ENCODE measurements at regions not wholly inside any gene's neighbourhood (a gene's known extent, or its start where the extent isn't known, plus 50 kb on each side); places are given as distances from the start of the nearest gene placed in this dataset.

- DNase-seq (ENCODE audit: low spot score) (no peak), ATAC-seq (ENCODE audit: low read depth) (no peak)
- no peak overlapping the region for H3K4me3 ChIP-seq (ENCODE audit: severe bottlenecking)
- H3K9me3 ChIP-seq (ENCODE audit: severe bottlenecking): no peaks in the 10 kb centered on the region
- no peaks in the 10 kb centered on the region for H3K36me3 ChIP-seq (ENCODE audit: low read depth)
- TF ChIP-seq, protein P1, sequence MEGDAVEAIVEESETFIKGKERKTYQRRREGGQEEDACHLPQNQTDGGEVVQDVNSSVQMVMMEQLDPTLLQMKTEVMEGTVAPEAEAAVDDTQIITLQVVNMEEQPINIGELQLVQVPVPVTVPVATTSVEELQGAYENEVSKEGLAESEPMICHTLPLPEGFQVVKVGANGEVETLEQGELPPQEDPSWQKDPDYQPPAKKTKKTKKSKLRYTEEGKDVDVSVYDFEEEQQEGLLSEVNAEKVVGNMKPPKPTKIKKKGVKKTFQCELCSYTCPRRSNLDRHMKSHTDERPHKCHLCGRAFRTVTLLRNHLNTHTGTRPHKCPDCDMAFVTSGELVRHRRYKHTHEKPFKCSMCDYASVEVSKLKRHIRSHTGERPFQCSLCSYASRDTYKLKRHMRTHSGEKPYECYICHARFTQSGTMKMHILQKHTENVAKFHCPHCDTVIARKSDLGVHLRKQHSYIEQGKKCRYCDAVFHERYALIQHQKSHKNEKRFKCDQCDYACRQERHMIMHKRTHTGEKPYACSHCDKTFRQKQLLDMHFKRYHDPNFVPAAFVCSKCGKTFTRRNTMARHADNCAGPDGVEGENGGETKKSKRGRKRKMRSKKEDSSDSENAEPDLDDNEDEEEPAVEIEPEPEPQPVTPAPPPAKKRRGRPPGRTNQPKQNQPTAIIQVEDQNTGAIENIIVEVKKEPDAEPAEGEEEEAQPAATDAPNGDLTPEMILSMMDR (IDR thresholded peaks at IDR 0.05; ENCODE audit: poor library complexity, severe bottlenecking): no peak
- H3K4me1 ChIP-seq (ENCODE audit: insufficient read depth, poor library complexity, severe bottlenecking): no peaks in the 10 kb centered on the region
- H3K27me3 ChIP-seq (ENCODE audit: insufficient read depth, poor library complexity, severe bottlenecking): no peaks in the 10 kb centered on the region
- no peak overlapping the region for H3K27ac ChIP-seq (ENCODE audit: poor library complexity, severe bottlenecking)
Measured at GRCh38 chrX:18002791-18003190, 141.7 kb upstream of the RAI2 start.

GRCh38 chrX:17994429-17994828 lies 133.3 kb upstream of the RAI2 start:
- no peaks in the 10 kb centered on the region for H3K36me3 ChIP-seq (ENCODE audit: low read depth)
- no peaks in the 10 kb centered on the region for H3K9me3 ChIP-seq (ENCODE audit: severe bottlenecking)
- no peaks in the 10 kb centered on the region for H3K4me1 ChIP-seq (ENCODE audit: insufficient read depth, poor library complexity, severe bottlenecking)
- no peak overlapping the region for H3K27ac ChIP-seq (ENCODE audit: poor library complexity, severe bottlenecking)
- DNase-seq (ENCODE audit: low spot score) (no peak), ATAC-seq (ENCODE audit: low read depth) (no peak)
- TF ChIP-seq, protein P1 (IDR thresholded peaks at IDR 0.05; ENCODE audit: poor library complexity, severe bottlenecking): no peak
- no peaks in the 10 kb centered on the region for H3K27me3 ChIP-seq (ENCODE audit: insufficient read depth, poor library complexity, severe bottlenecking)
- no peak overlapping the region for H3K4me3 ChIP-seq (ENCODE audit: severe bottlenecking)

GRCh38 chrX:17993062-17993461 lies 132.0 kb upstream of the RAI2 start:
- TF ChIP-seq, protein P1 (IDR thresholded peaks at IDR 0.05; ENCODE audit: poor library complexity, severe bottlenecking): no peak
- Histone ChIP-seq H3K4me1 (ENCODE audit: insufficient read depth, poor library complexity, severe bottlenecking) (no peaks in the 10 kb centered on the region), H3K36me3 (ENCODE audit: low read depth) (no peaks in the 10 kb centered on the region), H3K27me3 (ENCODE audit: insufficient read depth, poor library complexity, severe bottlenecking) (no peaks in the 10 kb centered on the region), H3K27ac (ENCODE audit: poor library complexity, severe bottlenecking) (no peak overlapping the region), H3K9me3 (ENCODE audit: severe bottlenecking) (no peaks in the 10 kb centered on the region), H3K4me3 (ENCODE audit: severe bottlenecking) (no peak overlapping the region)
- DNase-seq (ENCODE audit: low spot score) (no peak), ATAC-seq (ENCODE audit: low read depth) (no peak)

- H3K27me3 ChIP-seq (ENCODE audit: insufficient read depth, poor library complexity, severe bottlenecking): no peaks in the 10 kb centered on the region
- H3K4me1 ChIP-seq (ENCODE audit: insufficient read depth, poor library complexity, severe bottlenecking): no peaks in the 10 kb centered on the region
- DNase-seq (ENCODE audit: low spot score) (no peak), ATAC-seq (ENCODE audit: low read depth) (no peak)
- H3K36me3 ChIP-seq (ENCODE audit: low read depth): no peaks in the 10 kb centered on the region
- H3K9me3 ChIP-seq (ENCODE audit: severe bottlenecking): no peaks in the 10 kb centered on the region
- no peak overlapping the region for H3K4me3 ChIP-seq (ENCODE audit: severe bottlenecking)
- H3K27ac ChIP-seq (ENCODE audit: poor library complexity, severe bottlenecking): no peak overlapping the region
- TF ChIP-seq, protein P1 (IDR thresholded peaks at IDR 0.05; ENCODE audit: poor library complexity, severe bottlenecking): no peak
Measured at GRCh38 chrX:17990532-17990931, 129.4 kb upstream of the RAI2 start.

DNA sequence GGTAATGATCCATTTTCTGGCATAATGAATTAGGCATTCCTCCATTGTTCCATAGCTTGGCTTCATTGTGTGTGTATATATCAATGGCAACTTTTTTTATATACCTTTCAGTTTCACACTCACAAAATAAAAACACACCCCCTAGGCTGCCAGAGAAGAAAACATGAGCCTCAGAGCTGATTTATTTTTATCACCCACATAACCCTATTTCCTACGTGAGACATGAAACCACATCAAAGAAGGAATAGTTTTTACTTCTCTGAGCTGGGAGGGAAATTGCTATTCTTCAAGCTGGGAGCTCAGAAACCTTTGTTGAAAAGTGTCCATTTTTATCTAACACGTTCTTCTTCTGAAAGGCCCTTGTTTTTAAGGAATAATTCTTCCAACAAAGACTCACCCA lies 126.7 kb upstream of the RAI2 start:
- ATAC-seq (ENCODE audit: low read depth) (no peak), DNase-seq (ENCODE audit: low spot score) (no peak)
- Histone ChIP-seq H3K27me3 (ENCODE audit: insufficient read depth, poor library complexity, severe bottlenecking) (no peaks in the 10 kb centered on the region), H3K9me3 (ENCODE audit: severe bottlenecking) (no peaks in the 10 kb centered on the region), H3K4me1 (ENCODE audit: insufficient read depth, poor library complexity, severe bottlenecking) (no peaks in the 10 kb centered on the region), H3K27ac (ENCODE audit: poor library complexity, severe bottlenecking) (no peak overlapping the region), H3K4me3 (ENCODE audit: severe bottlenecking) (no peak overlapping the region), H3K36me3 (ENCODE audit: low read depth) (no peaks in the 10 kb centered on the region)
- TF ChIP-seq, protein P1 (IDR thresholded peaks at IDR 0.05; ENCODE audit: poor library complexity, severe bottlenecking): no peak

Data from RWPE2 (cell line).